ENCODE measurements at regions not wholly inside any gene's neighbourhood (a gene's known extent, or its start where the extent isn't known, plus 50 kb on each side); places are given as distances from the start of the nearest gene placed in this dataset.

GRCh38 chr2:155513248-155513647 lies 814.8 kb downstream of the KCNJ3 start:
- Mint-ChIP-seq H3K27me3 (ENCODE audit: unreplicated experiment) (no peaks in the 10 kb centered on the region), H3K9me3 (ENCODE audit: unreplicated experiment) (no peaks in the 10 kb centered on the region), H3K4me1 (ENCODE audit: low read depth, unreplicated experiment) (no peaks in the 10 kb centered on the region), H3K4me3 (ENCODE audit: unreplicated experiment) (no peak overlapping the region), H3K36me3 (ENCODE audit: unreplicated experiment) (no peaks in the 10 kb centered on the region), H3K27ac (ENCODE audit: unreplicated experiment) (no peak overlapping the region)
- no peak for TF ChIP-seq CTCF (IDR thresholded peaks at IDR 0.05; ENCODE audit: partially characterized antibody, unreplicated experiment)
- no peak for DNase-seq

DNA sequence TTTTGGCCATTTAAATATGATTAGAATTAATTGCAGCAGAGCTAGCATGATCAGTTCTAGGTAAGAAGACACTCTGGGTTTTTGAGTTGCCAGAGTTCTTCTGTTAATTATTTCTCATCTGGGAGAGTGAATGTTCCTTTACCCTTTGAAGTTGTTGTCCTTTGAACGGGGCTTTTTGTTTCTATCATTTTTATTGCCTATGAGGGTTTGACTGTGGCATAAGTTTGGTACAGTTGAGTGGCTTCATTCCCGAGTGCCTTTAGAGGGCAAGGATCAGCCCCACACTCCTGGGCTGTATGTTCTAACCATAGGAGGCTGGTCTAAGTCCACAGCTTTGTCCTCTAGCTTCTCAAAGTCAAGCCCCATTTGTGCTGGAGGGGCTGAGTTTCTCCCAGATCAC lies 804.3 kb downstream of the KCNJ3 start:
- Mint-ChIP-seq H3K27me3 (ENCODE audit: unreplicated experiment) (peaks cover 2% of the 10 kb centered on the region), H3K27ac (ENCODE audit: unreplicated experiment) (no peak overlapping the region), H3K4me3 (ENCODE audit: unreplicated experiment) (no peak overlapping the region), H3K4me1 (ENCODE audit: low read depth, unreplicated experiment) (no peaks in the 10 kb centered on the region), H3K36me3 (ENCODE audit: unreplicated experiment) (peaks cover 5% of the 10 kb centered on the region), H3K9me3 (ENCODE audit: unreplicated experiment) (no peaks in the 10 kb centered on the region)
- DNase-seq, result no peak
- TF ChIP-seq CTCF (IDR thresholded peaks at IDR 0.05; ENCODE audit: partially characterized antibody, unreplicated experiment), result no peak

DNA sequence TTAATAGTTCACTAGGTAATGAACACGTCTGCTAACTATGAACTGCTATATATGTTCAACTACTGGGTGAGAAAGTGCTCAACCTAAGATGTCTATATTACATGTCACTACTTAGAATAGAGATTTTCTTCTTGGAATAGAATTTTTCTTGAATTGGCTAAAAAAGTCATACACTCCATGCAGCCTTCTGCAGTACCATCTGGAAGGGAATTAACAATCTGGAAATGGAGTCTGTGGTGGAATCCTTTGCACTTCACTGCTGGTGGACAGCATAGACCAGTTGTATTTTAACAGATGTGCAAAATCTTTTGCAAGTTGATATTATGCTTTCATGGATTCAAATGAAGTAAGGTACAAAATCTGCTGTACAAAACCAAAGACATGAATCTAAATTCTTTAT lies 799.6 kb downstream of the KCNJ3 start:
- Mint-ChIP-seq H3K27me3 (ENCODE audit: unreplicated experiment) (peaks cover 2% of the 10 kb centered on the region), H3K36me3 (ENCODE audit: unreplicated experiment) (peaks cover 5% of the 10 kb centered on the region), H3K4me3 (ENCODE audit: unreplicated experiment) (no peak overlapping the region), H3K4me1 (ENCODE audit: low read depth, unreplicated experiment) (peaks cover 3% of the 10 kb centered on the region), H3K27ac (ENCODE audit: unreplicated experiment) (no peak overlapping the region), H3K9me3 (ENCODE audit: unreplicated experiment) (no peaks in the 10 kb centered on the region)
- DNase-seq, result no peak
- TF ChIP-seq CTCF (IDR thresholded peaks at IDR 0.05; ENCODE audit: partially characterized antibody, unreplicated experiment), result no peak

GRCh38 chr2:155494744-155495143 lies 796.2 kb downstream of the KCNJ3 start:
- Mint-ChIP-seq H3K27ac (ENCODE audit: unreplicated experiment) (no peak overlapping the region), H3K9me3 (ENCODE audit: unreplicated experiment) (no peaks in the 10 kb centered on the region), H3K4me1 (ENCODE audit: low read depth, unreplicated experiment) (peaks cover 3% of the 10 kb centered on the region)

More at GRCh38 chr2:155494744-155495143, 796.2 kb downstream of the KCNJ3 start:
- DNase-seq, result no peak
- Mint-ChIP-seq H3K27me3 (ENCODE audit: unreplicated experiment) (peaks cover 2% of the 10 kb centered on the region), H3K36me3 (ENCODE audit: unreplicated experiment) (peaks cover 5% of the 10 kb centered on the region), H3K4me3 (ENCODE audit: unreplicated experiment) (no peak overlapping the region)
- TF ChIP-seq CTCF (IDR thresholded peaks at IDR 0.05; ENCODE audit: partially characterized antibody, unreplicated experiment), result no peak

Data from glutamatergic neuron (in vitro differentiated cells).